Peyer's patch (tissue), 4 donors: ENCODE measurements at regions not wholly inside any gene's neighbourhood (a gene's known extent, or its start where the extent isn't known, plus 50 kb on each side); places are given as distances from the start of the nearest gene placed in this dataset.

ENCODE experiments used
- DNase-seq, 3 donors: peaks; one replicate each; pipeline ENCODE4 v3.0.0-alpha.2; 2017 to 2019
- H3K27ac ChIP-seq, 4 donors: fragments of 200-600 bp; sonication (generic); one replicate each; pipeline ENCODE4 v1.5.1; 2016 to 2019
- H3K27me3 ChIP-seq, 2 donors: fragments of 200-600 bp; sonication (generic); one replicate each; pipeline ENCODE4 v1.5.1; 2019
- H3K36me3 ChIP-seq, 3 donors: fragments of 200-600 bp; sonication (generic); one replicate each; pipeline ENCODE4 v1.5.1; 2016 to 2019
- H3K4me1 ChIP-seq, 4 donors: fragments of 200-600 bp; sonication (generic); one replicate each; pipeline ENCODE4 v1.5.1; 2016 to 2019
- H3K4me3 ChIP-seq, 4 donors: fragments of 200-600 bp; sonication (generic); 1 replicate in 3 of 4; 2 replicates in 1 of 4; pipeline ENCODE4 v1.5.1; 2016 to 2019; ENCODE audit warnings: mild to moderate bottlenecking in 1 of 4
- H3K9me3 ChIP-seq, 4 donors: fragments of 200-600 bp; sonication (generic); one replicate each; pipeline ENCODE4 v1.5.1; 2016 to 2019; ENCODE audit warnings: mild to moderate bottlenecking in 1 of 4
- POLR2A ChIP-seq, 2 donors: fragments of 450-650 bp; IDR thresholded peaks; one replicate each; pipeline ENCODE4 v1.5.1; 2017; ENCODE audit warnings: antibody characterized with exemption in 2 of 2, mild to moderate bottlenecking in 2 of 2, moderate library complexity in 2 of 2
- TF ChIP-seq, protein P1 (sequence below), 6 experiments: fragments of 450-650 bp in 4 of 6; fragments of 200-600 bp in 2 of 6; sonication (generic) in 1 of 6; IDR thresholded peaks; one replicate each; pipeline ENCODE4 v1.5.1; 2017 to 2019; ENCODE audit warnings: antibody characterized with exemption in 6 of 6, mild to moderate bottlenecking in 3 of 6, moderate library complexity in 1 of 6

DNA sequence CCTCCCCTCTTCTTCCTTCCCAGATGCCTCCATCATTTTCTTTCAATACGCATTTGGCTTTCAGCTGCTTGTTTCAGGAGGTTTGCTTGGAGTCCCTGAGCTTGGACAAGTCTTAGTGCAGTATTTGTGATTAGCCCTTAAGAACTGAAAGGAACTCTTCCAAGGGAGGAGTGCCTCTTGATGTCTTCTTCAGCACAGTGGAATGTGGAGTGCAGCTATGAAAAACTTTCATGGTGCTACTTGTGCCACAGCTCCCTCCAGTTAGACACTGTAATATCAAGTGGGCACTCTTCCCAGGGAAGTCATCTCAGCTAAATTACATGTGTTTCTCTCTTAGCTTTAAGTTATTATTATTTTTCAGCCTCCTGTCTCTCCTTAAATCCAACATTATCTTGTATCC lies 173.1 kb downstream of the NECTIN3 start:
- H3K36me3 ChIP-seq: no peaks in the 10 kb centered on the region
- no peak overlapping the region for H3K27ac ChIP-seq
- TF ChIP-seq, protein P1, sequence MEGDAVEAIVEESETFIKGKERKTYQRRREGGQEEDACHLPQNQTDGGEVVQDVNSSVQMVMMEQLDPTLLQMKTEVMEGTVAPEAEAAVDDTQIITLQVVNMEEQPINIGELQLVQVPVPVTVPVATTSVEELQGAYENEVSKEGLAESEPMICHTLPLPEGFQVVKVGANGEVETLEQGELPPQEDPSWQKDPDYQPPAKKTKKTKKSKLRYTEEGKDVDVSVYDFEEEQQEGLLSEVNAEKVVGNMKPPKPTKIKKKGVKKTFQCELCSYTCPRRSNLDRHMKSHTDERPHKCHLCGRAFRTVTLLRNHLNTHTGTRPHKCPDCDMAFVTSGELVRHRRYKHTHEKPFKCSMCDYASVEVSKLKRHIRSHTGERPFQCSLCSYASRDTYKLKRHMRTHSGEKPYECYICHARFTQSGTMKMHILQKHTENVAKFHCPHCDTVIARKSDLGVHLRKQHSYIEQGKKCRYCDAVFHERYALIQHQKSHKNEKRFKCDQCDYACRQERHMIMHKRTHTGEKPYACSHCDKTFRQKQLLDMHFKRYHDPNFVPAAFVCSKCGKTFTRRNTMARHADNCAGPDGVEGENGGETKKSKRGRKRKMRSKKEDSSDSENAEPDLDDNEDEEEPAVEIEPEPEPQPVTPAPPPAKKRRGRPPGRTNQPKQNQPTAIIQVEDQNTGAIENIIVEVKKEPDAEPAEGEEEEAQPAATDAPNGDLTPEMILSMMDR (IDR thresholded peaks at IDR 0.05): no peak
- no peak for TF ChIP-seq POLR2A (IDR thresholded peaks at IDR 0.05)
- H3K4me1 ChIP-seq: no peaks in the 10 kb centered on the region
- no peak for DNase-seq
- H3K4me3 ChIP-seq: no peak overlapping the region
- H3K27me3 ChIP-seq: no peaks in the 10 kb centered on the region
- H3K9me3 ChIP-seq: peaks cover 0 to 6% (median 0%) of the 10 kb centered on the region in 4 donors

DNA sequence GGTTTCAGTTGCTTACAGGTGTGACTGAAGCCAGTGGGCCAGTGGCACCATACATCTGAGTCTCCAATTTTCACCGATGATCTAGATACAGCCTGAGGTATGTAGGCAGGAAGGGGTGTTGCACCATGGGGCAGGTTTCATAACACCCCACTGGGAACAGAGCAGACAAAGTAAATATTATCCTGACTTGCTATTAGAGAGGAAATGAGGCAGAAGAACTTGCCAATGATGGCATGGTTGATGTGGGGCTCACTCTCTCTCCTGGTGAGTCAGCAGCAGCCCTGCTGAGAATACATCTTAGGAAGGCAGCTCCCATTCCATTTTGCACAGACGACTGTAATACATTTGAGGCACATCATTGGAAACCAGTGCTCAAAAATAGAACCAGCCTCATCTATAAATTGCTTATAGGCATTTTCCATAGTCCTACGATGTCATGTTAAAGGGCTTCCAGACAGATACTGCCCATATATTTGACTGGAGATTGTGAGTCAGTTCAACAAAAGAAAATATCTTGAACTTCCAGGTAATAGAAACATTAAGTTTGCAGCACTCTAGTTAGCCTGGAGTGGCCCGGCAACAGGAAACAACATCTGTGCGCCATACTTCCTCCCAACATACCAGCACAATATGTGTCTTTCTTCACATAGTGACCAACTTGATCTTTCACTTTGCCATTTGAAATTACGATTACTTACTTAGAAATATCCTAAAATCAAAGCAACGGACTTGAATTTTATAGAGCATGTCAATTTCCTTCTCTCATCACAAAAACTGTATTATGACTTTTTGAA lies 175.5 kb downstream of the NECTIN3 start:
- H3K36me3 ChIP-seq: no peaks in the 10 kb centered on the region
- TF ChIP-seq, protein P1 (IDR thresholded peaks at IDR 0.05): no peak
- TF ChIP-seq POLR2A (IDR thresholded peaks at IDR 0.05): no peak
- no peak overlapping the region for H3K27ac ChIP-seq

DNA sequence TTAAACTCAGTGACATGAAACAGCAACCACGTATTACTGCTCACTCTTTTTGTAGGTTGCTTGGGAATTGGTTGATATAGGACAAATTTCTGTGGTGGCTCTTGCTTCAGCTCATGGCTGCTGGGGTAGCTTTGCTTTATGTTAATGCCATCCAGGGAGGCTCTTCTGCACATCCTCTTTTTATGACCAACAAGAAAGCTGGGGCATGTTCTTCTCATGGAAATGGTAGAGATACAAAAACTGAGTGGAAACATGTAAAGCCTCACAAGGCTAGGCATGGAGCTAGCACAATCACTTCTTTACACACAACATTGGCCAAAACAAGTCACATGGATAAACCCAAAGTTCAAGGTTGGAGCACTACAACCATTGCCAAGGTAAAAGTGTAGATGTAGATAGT lies 176.8 kb downstream of the NECTIN3 start:
- H3K36me3 ChIP-seq: no peaks in the 10 kb centered on the region
- H3K4me3 ChIP-seq: no peak overlapping the region
- no peak for DNase-seq
- H3K27me3 ChIP-seq: no peaks in the 10 kb centered on the region
- no peak for TF ChIP-seq POLR2A (IDR thresholded peaks at IDR 0.05)
- TF ChIP-seq, protein P1 (IDR thresholded peaks at IDR 0.05): no peak
- no peaks in the 10 kb centered on the region for H3K9me3 ChIP-seq
- no peaks in the 10 kb centered on the region for H3K4me1 ChIP-seq
- no peak overlapping the region for H3K27ac ChIP-seq

More for the DNA sequence above, 175.5 kb downstream of the NECTIN3 start:
- no peaks in the 10 kb centered on the region for H3K4me1 ChIP-seq
- H3K4me3 ChIP-seq: no peak overlapping the region
- peaks cover 0 to 6% (median 0%) of the 10 kb centered on the region in 4 donors for H3K9me3 ChIP-seq
- H3K27me3 ChIP-seq: no peaks in the 10 kb centered on the region
- DNase-seq: no peak

DNA sequence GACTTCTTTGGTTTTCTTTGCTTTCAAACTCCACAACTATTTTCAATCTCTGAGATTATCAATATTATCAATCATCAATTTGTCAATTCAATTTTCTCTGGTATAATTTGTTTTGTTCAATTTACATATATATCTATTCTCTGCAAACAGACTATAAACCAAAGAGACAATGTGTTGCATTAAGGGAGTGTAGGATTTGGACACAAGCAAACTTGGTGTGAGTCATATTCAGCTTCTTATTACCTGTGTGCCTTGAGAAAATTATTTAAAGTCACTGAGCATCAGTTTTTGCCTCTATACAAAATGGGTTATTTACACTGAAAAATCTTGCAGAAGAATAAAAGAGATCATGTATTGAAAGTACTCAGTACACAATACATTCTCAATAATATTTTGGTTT lies 177.8 kb downstream of the NECTIN3 start:
- H3K9me3 ChIP-seq: no peaks in the 10 kb centered on the region
- no peaks in the 10 kb centered on the region for H3K36me3 ChIP-seq
- H3K4me1 ChIP-seq: no peaks in the 10 kb centered on the region
- no peak for DNase-seq
- H3K4me3 ChIP-seq: no peak overlapping the region
- H3K27ac ChIP-seq: no peak overlapping the region
- H3K27me3 ChIP-seq: no peaks in the 10 kb centered on the region
- TF ChIP-seq POLR2A (IDR thresholded peaks at IDR 0.05): no peak
- TF ChIP-seq, protein P1 (IDR thresholded peaks at IDR 0.05): no peak

DNA sequence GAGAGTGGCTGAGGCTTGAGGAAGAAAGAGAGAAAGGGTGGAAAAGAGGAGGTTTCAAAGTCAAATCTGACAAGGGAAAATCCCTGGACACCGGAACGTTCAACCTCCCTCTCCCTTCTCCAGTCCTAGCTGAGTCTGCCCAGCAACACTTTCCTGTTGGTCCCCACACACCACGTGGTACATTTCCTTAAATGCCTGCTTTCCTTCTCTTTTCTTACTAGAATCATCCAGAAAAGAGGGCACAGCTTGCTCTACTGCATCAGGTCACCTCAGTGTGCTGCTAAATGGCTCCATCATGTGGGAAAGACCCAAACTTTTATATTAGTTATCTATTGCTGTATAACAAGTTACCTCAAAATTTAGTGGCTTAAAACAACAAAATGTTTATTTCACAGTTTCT lies 181.2 kb downstream of the NECTIN3 start:
- Histone ChIP-seq H3K4me3 (no peak overlapping the region), H3K4me1 (no peaks in the 10 kb centered on the region), H3K9me3 (no peaks in the 10 kb centered on the region), H3K36me3 (no peaks in the 10 kb centered on the region), H3K27ac (no peak overlapping the region), H3K27me3 (no peaks in the 10 kb centered on the region)
- no peak for DNase-seq
- TF ChIP-seq, protein P1 (IDR thresholded peaks at IDR 0.05): peak in 1 of 6 experiments; percentile 14
- no peak for TF ChIP-seq POLR2A (IDR thresholded peaks at IDR 0.05)
